ENCODE measurements at regions not wholly inside any gene's neighbourhood (a gene's known extent, or its start where the extent isn't known, plus 50 kb on each side); places are given as distances from the start of the nearest gene placed in this dataset.

- DNase-seq = no peak
- no peaks in the 10 kb centered on the region for H3K27me3 ChIP-seq (ENCODE audit: control insufficient read depth, insufficient read depth, low read length)
Observed at GRCh38 chr11:111093061-111093460, 152.5 kb upstream of the POU2AF2 start.

GRCh38 chr11:111091321-111091938 lies 154.1 kb upstream of the POU2AF2 start:
- Histone ChIP-seq H3K27me3 (ENCODE audit: control insufficient read depth, insufficient read depth, low read length) (no peaks in the 10 kb centered on the region), H3K36me3 (replicated peaks; ENCODE audit: control insufficient read depth, insufficient read depth, low read length) (no peaks in the 10 kb centered on the region), H3K4me3 (ENCODE audit: insufficient read depth, low read depth, low read length) (no peak overlapping the region)
- DNase-seq = no peak

More at GRCh38 chr11:111093061-111093460, 152.5 kb upstream of the POU2AF2 start:
- Histone ChIP-seq H3K4me3 (ENCODE audit: insufficient read depth, low read depth, low read length) (no peak overlapping the region), H3K36me3 (replicated peaks; ENCODE audit: control insufficient read depth, insufficient read depth, low read length) (no peaks in the 10 kb centered on the region)

- Histone ChIP-seq H3K4me3 (ENCODE audit: insufficient read depth, low read depth, low read length) (no peak overlapping the region), H3K36me3 (replicated peaks; ENCODE audit: control insufficient read depth, insufficient read depth, low read length) (no peaks in the 10 kb centered on the region), H3K27me3 (ENCODE audit: control insufficient read depth, insufficient read depth, low read length) (no peaks in the 10 kb centered on the region)
- DNase-seq = no peak
Observed at GRCh38 chr11:111089759-111090158, 155.8 kb upstream of the POU2AF2 start.

GRCh38 chr11:111088847-111089355 lies 156.6 kb upstream of the POU2AF2 start:
- H3K27me3 ChIP-seq (ENCODE audit: control insufficient read depth, insufficient read depth, low read length) = no peaks in the 10 kb centered on the region
- H3K36me3 ChIP-seq (replicated peaks; ENCODE audit: control insufficient read depth, insufficient read depth, low read length) = no peaks in the 10 kb centered on the region
- H3K4me3 ChIP-seq (ENCODE audit: insufficient read depth, low read depth, low read length) = no peak overlapping the region
- no peak for DNase-seq

- DNase-seq = peak; percentile 11
- Histone ChIP-seq H3K4me3 (ENCODE audit: insufficient read depth, low read depth, low read length) (no peak overlapping the region), H3K27me3 (ENCODE audit: control insufficient read depth, insufficient read depth, low read length) (no peaks in the 10 kb centered on the region), H3K36me3 (replicated peaks; ENCODE audit: control insufficient read depth, insufficient read depth, low read length) (no peaks in the 10 kb centered on the region)
Observed at GRCh38 chr11:111086058-111086457, 159.5 kb upstream of the POU2AF2 start.

GRCh38 chr11:111082664-111083063 lies 162.9 kb upstream of the POU2AF2 start:
- no peak overlapping the region for H3K4me3 ChIP-seq (ENCODE audit: insufficient read depth, low read depth, low read length)
- DNase-seq = no peak
- H3K36me3 ChIP-seq (replicated peaks; ENCODE audit: control insufficient read depth, insufficient read depth, low read length) = no peaks in the 10 kb centered on the region
- no peaks in the 10 kb centered on the region for H3K27me3 ChIP-seq (ENCODE audit: control insufficient read depth, insufficient read depth, low read length)

GRCh38 chr11:111081021-111081511 lies 164.5 kb upstream of the POU2AF2 start:
- no peak for DNase-seq
- H3K36me3 ChIP-seq (replicated peaks; ENCODE audit: control insufficient read depth, insufficient read depth, low read length) = no peaks in the 10 kb centered on the region
- no peak overlapping the region for H3K4me3 ChIP-seq (ENCODE audit: insufficient read depth, low read depth, low read length)
- no peaks in the 10 kb centered on the region for H3K27me3 ChIP-seq (ENCODE audit: control insufficient read depth, insufficient read depth, low read length)

- DNase-seq = no peak
- H3K4me3 ChIP-seq (ENCODE audit: insufficient read depth, low read depth, low read length) = no peak overlapping the region
- H3K27me3 ChIP-seq (ENCODE audit: control insufficient read depth, insufficient read depth, low read length) = no peaks in the 10 kb centered on the region
- no peaks in the 10 kb centered on the region for H3K36me3 ChIP-seq (replicated peaks; ENCODE audit: control insufficient read depth, insufficient read depth, low read length)
Observed at GRCh38 chr11:111077530-111078322, 167.8 kb upstream of the POU2AF2 start.

GRCh38 chr11:111069066-111069465 lies 176.5 kb upstream of the POU2AF2 start:
- Histone ChIP-seq H3K4me3 (ENCODE audit: insufficient read depth, low read depth, low read length) (no peak overlapping the region), H3K27me3 (ENCODE audit: control insufficient read depth, insufficient read depth, low read length) (no peaks in the 10 kb centered on the region), H3K36me3 (replicated peaks; ENCODE audit: control insufficient read depth, insufficient read depth, low read length) (no peaks in the 10 kb centered on the region)
- peak; percentile 52 for DNase-seq

GRCh38 chr11:111067994-111068393 lies 177.5 kb upstream of the POU2AF2 start:
- Histone ChIP-seq H3K36me3 (replicated peaks; ENCODE audit: control insufficient read depth, insufficient read depth, low read length) (no peaks in the 10 kb centered on the region), H3K27me3 (ENCODE audit: control insufficient read depth, insufficient read depth, low read length) (no peaks in the 10 kb centered on the region), H3K4me3 (ENCODE audit: insufficient read depth, low read depth, low read length) (no peak overlapping the region)
- DNase-seq = no peak

- no peak for DNase-seq
- Histone ChIP-seq H3K36me3 (replicated peaks; ENCODE audit: control insufficient read depth, insufficient read depth, low read length) (no peaks in the 10 kb centered on the region), H3K27me3 (ENCODE audit: control insufficient read depth, insufficient read depth, low read length) (no peaks in the 10 kb centered on the region), H3K4me3 (ENCODE audit: insufficient read depth, low read depth, low read length) (no peak overlapping the region)
Observed at GRCh38 chr11:111066846-111067245, 178.7 kb upstream of the POU2AF2 start.

GRCh38 chr11:111063726-111064517 lies 181.6 kb upstream of the POU2AF2 start:
- H3K4me3 ChIP-seq (ENCODE audit: insufficient read depth, low read depth, low read length) = no peak overlapping the region
- no peak for DNase-seq
- no peaks in the 10 kb centered on the region for H3K27me3 ChIP-seq (ENCODE audit: control insufficient read depth, insufficient read depth, low read length)
- H3K36me3 ChIP-seq (replicated peaks; ENCODE audit: control insufficient read depth, insufficient read depth, low read length) = no peaks in the 10 kb centered on the region

GRCh38 chr11:111062420-111062819 lies 183.1 kb upstream of the POU2AF2 start:
- DNase-seq = no peak
- no peaks in the 10 kb centered on the region; the same call in 1 of the 2 replicates for H3K36me3 ChIP-seq (replicated peaks; ENCODE audit: control insufficient read depth, insufficient read depth, low read length)
- H3K4me3 ChIP-seq (ENCODE audit: insufficient read depth, low read depth, low read length) = no peak overlapping the region
- H3K27me3 ChIP-seq (ENCODE audit: control insufficient read depth, insufficient read depth, low read length) = no peaks in the 10 kb centered on the region

GRCh38 chr11:111059726-111060125 lies 185.8 kb upstream of the POU2AF2 start:
- H3K36me3 ChIP-seq (replicated peaks; ENCODE audit: control insufficient read depth, insufficient read depth, low read length) = no peaks in the 10 kb centered on the region; the same call in 1 of the 2 replicates
- no peak for DNase-seq
- H3K4me3 ChIP-seq (ENCODE audit: insufficient read depth, low read depth, low read length) = no peak overlapping the region
- H3K27me3 ChIP-seq (ENCODE audit: control insufficient read depth, insufficient read depth, low read length) = no peaks in the 10 kb centered on the region

Measured in H7 (cell line).